ENCODE measurements at regions not wholly inside any gene's neighbourhood (a gene's known extent, or its start where the extent isn't known, plus 50 kb on each side); places are given as distances from the start of the nearest gene placed in this dataset.

- Histone ChIP-seq H3K79me2 (ENCODE audit: insufficient read depth, low read depth) (no peaks in the 10 kb centered on the region), H3K27me3 (ENCODE audit: insufficient read depth, low read depth) (no peaks in the 10 kb centered on the region), H2AFZ (ENCODE audit: low read depth) (no peak overlapping the region), H3K9ac (no peak overlapping the region), H3K4me1 (ENCODE audit: low read depth, poor library complexity, severe bottlenecking) (no peaks in the 10 kb centered on the region), H4K20me1 (ENCODE audit: insufficient read depth) (no peaks in the 10 kb centered on the region), H3K4me3 (IDR thresholded peaks at IDR 0.05; ENCODE audit: insufficient read depth, low read depth, low read length) (no peak overlapping the region), H3K27ac (no peak overlapping the region), H3K36me3 (ENCODE audit: insufficient read depth) (no peaks in the 10 kb centered on the region), H3K4me2 (no peak overlapping the region)
- TF ChIP-seq CTCF (conservative IDR thresholded peaks at IDR 0.05; ENCODE audit: low read depth, low read length) = no peak
These were observed 748.7 kb upstream of the HS3ST1 start for GRCh38 chr4:12177416-12177815.

- no peaks in the 10 kb centered on the region for H3K27me3 ChIP-seq (ENCODE audit: insufficient read depth, low read depth)
These were observed 744.8 kb upstream of the HS3ST1 start for GRCh38 chr4:12173496-12173895.

GRCh38 chr4:12172198-12172973 lies 743.7 kb upstream of the HS3ST1 start:
- Histone ChIP-seq H4K20me1 (ENCODE audit: insufficient read depth) (no peaks in the 10 kb centered on the region), H3K27me3 (ENCODE audit: insufficient read depth, low read depth) (no peaks in the 10 kb centered on the region), H3K79me2 (ENCODE audit: insufficient read depth, low read depth) (no peaks in the 10 kb centered on the region), H3K27ac (no peak overlapping the region), H3K4me2 (no peak overlapping the region), H3K4me3 (IDR thresholded peaks at IDR 0.05; ENCODE audit: insufficient read depth, low read depth, low read length) (no peak overlapping the region), H3K36me3 (ENCODE audit: insufficient read depth) (no peaks in the 10 kb centered on the region), H3K9ac (no peak overlapping the region), H3K4me1 (ENCODE audit: low read depth, poor library complexity, severe bottlenecking) (no peaks in the 10 kb centered on the region), H2AFZ (ENCODE audit: low read depth) (no peak overlapping the region)
- no peak for TF ChIP-seq CTCF (conservative IDR thresholded peaks at IDR 0.05; ENCODE audit: low read depth, low read length)

More at GRCh38 chr4:12173496-12173895, 744.8 kb upstream of the HS3ST1 start:
- H4K20me1 ChIP-seq (ENCODE audit: insufficient read depth) = no peaks in the 10 kb centered on the region
- H3K36me3 ChIP-seq (ENCODE audit: insufficient read depth) = no peaks in the 10 kb centered on the region
- no peaks in the 10 kb centered on the region for H3K4me1 ChIP-seq (ENCODE audit: low read depth, poor library complexity, severe bottlenecking)
- no peak overlapping the region for H2AFZ ChIP-seq (ENCODE audit: low read depth)
- H3K4me3 ChIP-seq (IDR thresholded peaks at IDR 0.05; ENCODE audit: insufficient read depth, low read depth, low read length) = no peak overlapping the region
- no peak for TF ChIP-seq CTCF (conservative IDR thresholded peaks at IDR 0.05; ENCODE audit: low read depth, low read length)
- H3K79me2 ChIP-seq (ENCODE audit: insufficient read depth, low read depth) = no peaks in the 10 kb centered on the region
- H3K27ac ChIP-seq = no peak overlapping the region
- no peak overlapping the region for H3K4me2 ChIP-seq
- H3K9ac ChIP-seq = no peak overlapping the region

GRCh38 chr4:12170308-12170707 lies 741.6 kb upstream of the HS3ST1 start:
- Histone ChIP-seq H3K36me3 (ENCODE audit: insufficient read depth) (no peaks in the 10 kb centered on the region), H3K4me3 (IDR thresholded peaks at IDR 0.05; ENCODE audit: insufficient read depth, low read depth, low read length) (no peak overlapping the region), H4K20me1 (ENCODE audit: insufficient read depth) (no peaks in the 10 kb centered on the region), H3K9ac (no peak overlapping the region), H3K27me3 (ENCODE audit: insufficient read depth, low read depth) (no peaks in the 10 kb centered on the region), H2AFZ (ENCODE audit: low read depth) (no peak overlapping the region), H3K79me2 (ENCODE audit: insufficient read depth, low read depth) (no peaks in the 10 kb centered on the region), H3K4me2 (no peak overlapping the region), H3K27ac (no peak overlapping the region), H3K4me1 (ENCODE audit: low read depth, poor library complexity, severe bottlenecking) (no peaks in the 10 kb centered on the region)
- no peak for TF ChIP-seq CTCF (conservative IDR thresholded peaks at IDR 0.05; ENCODE audit: low read depth, low read length)

Measured in KMS-11 (cell line).